OCI-LY7 (cell line): ENCODE measurements at regions not wholly inside any gene's neighbourhood (a gene's known extent, or its start where the extent isn't known, plus 50 kb on each side); places are given as distances from the start of the nearest gene placed in this dataset.

Experiments
- EZH2phosphoT487 ChIP-seq: fragments of 200-600 bp; sonication (generic); IDR thresholded peaks from 2 replicates; pipeline ENCODE4 v1.6.1; 2018; ENCODE audit warnings: low read depth, borderline replicate concordance, mild to moderate bottlenecking, mixed run types, antibody characterized with exemption, low read length, moderate library complexity, mixed read lengths
- TF ChIP-seq, protein P1 (sequence below): fragments of 200-600 bp; sonication (generic); conservative IDR thresholded peaks from 2 replicates; pipeline ENCODE4 v1.5.1; 2014; ENCODE audit warnings: mild to moderate bottlenecking, antibody characterized with exemption, low read length, moderate library complexity, mixed read lengths

DNA sequence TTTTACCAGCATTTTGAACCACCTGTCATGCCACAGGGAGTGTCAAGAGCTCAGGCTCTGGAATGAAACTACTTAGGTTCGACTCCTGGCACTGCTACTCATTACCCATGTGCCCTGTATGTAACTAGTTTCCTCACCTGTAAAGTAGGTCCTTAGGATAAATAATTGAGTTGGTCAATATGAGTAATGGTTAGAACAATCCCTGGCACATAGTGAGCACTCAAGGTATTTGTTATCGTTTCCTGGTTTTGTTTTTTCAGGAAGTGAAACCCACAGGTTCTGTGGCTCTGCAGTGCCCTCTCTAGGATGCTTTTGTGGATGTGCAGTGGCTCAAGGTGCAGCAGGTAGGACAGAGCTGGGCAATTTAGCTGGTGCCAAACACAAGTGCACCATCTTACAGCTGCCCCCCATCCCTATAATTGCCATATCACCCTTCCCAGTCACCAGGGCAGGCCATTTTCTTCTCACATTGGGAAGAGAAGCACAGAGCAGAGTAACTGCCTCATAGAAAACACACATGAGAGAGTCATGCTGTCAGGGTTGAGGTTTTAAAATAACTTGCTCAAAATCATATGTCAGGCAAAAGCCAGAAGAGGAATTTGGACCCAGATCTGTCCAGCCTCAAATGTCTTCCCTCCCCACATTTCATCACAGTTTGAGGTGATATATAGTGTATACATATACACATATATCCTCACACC lies 297.5 kb downstream of the RPAP3 start:
- TF ChIP-seq, protein P1, sequence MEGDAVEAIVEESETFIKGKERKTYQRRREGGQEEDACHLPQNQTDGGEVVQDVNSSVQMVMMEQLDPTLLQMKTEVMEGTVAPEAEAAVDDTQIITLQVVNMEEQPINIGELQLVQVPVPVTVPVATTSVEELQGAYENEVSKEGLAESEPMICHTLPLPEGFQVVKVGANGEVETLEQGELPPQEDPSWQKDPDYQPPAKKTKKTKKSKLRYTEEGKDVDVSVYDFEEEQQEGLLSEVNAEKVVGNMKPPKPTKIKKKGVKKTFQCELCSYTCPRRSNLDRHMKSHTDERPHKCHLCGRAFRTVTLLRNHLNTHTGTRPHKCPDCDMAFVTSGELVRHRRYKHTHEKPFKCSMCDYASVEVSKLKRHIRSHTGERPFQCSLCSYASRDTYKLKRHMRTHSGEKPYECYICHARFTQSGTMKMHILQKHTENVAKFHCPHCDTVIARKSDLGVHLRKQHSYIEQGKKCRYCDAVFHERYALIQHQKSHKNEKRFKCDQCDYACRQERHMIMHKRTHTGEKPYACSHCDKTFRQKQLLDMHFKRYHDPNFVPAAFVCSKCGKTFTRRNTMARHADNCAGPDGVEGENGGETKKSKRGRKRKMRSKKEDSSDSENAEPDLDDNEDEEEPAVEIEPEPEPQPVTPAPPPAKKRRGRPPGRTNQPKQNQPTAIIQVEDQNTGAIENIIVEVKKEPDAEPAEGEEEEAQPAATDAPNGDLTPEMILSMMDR = peak; percentile 91
- no peak for TF ChIP-seq EZH2phosphoT487
